ENCODE measurements at regions not wholly inside any gene's neighbourhood (a gene's known extent, or its start where the extent isn't known, plus 50 kb on each side); places are given as distances from the start of the nearest gene placed in this dataset.

- TF ChIP-seq, protein P1, sequence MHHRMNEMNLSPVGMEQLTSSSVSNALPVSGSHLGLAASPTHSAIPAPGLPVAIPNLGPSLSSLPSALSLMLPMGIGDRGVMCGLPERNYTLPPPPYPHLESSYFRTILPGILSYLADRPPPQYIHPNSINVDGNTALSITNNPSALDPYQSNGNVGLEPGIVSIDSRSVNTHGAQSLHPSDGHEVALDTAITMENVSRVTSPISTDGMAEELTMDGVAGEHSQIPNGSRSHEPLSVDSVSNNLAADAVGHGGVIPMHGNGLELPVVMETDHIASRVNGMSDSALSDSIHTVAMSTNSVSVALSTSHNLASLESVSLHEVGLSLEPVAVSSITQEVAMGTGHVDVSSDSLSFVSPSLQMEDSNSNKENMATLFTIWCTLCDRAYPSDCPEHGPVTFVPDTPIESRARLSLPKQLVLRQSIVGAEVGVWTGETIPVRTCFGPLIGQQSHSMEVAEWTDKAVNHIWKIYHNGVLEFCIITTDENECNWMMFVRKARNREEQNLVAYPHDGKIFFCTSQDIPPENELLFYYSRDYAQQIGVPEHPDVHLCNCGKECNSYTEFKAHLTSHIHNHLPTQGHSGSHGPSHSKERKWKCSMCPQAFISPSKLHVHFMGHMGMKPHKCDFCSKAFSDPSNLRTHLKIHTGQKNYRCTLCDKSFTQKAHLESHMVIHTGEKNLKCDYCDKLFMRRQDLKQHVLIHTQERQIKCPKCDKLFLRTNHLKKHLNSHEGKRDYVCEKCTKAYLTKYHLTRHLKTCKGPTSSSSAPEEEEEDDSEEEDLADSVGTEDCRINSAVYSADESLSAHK (tag by site-specific recombination; IDR thresholded peaks at IDR 0.05) = no peak
- TF ChIP-seq ZBTB20 (tag by site-specific recombination; IDR thresholded peaks at IDR 0.05) (no peak), ZNF266 (tag by site-specific recombination; IDR thresholded peaks at IDR 0.05; ENCODE audit: low read depth) (no peak)
Observed at GRCh38 chr9:75683591-75683990, 206.9 kb upstream of the PCSK5 start (continued).

- H3K9me3 ChIP-seq (ENCODE audit: control insufficient read depth, insufficient read depth, low read depth, low read length) = no peaks in the 10 kb centered on the region
- CTCF ChIA-PET = interaction anchor here (0.7 kb wide), 1 partner anchor 443 kb away, joined by 4 read pairs; no protein-coding TSS in a partner anchor
- POLR2A ChIA-PET = no interaction called here
- TF ChIP-seq KLF9 (tag by site-specific recombination; IDR thresholded peaks at IDR 0.05; ENCODE audit: low read depth) (no peak), ZNF664 (tag by site-specific recombination; IDR thresholded peaks at IDR 0.05) (no peak), ZBTB17 (tag by site-specific recombination; IDR thresholded peaks at IDR 0.05) (no peak), ZNF645 (tag by site-specific recombination; IDR thresholded peaks at IDR 0.05) (no peak), ZNF211 (tag by site-specific recombination; IDR thresholded peaks at IDR 0.05; ENCODE audit: low read depth) (no peak), GLIS1 (tag by site-specific recombination; IDR thresholded peaks at IDR 0.05) (no peak)
- TF ChIP-seq, protein P2, sequence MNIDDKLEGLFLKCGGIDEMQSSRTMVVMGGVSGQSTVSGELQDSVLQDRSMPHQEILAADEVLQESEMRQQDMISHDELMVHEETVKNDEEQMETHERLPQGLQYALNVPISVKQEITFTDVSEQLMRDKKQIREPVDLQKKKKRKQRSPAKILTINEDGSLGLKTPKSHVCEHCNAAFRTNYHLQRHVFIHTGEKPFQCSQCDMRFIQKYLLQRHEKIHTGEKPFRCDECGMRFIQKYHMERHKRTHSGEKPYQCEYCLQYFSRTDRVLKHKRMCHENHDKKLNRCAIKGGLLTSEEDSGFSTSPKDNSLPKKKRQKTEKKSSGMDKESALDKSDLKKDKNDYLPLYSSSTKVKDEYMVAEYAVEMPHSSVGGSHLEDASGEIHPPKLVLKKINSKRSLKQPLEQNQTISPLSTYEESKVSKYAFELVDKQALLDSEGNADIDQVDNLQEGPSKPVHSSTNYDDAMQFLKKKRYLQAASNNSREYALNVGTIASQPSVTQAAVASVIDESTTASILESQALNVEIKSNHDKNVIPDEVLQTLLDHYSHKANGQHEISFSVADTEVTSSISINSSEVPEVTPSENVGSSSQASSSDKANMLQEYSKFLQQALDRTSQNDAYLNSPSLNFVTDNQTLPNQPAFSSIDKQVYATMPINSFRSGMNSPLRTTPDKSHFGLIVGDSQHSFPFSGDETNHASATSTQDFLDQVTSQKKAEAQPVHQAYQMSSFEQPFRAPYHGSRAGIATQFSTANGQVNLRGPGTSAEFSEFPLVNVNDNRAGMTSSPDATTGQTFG (tag by site-specific recombination; IDR thresholded peaks at IDR 0.05; ENCODE audit: borderline replicate concordance) = no peak
- TF ChIP-seq, protein P3, sequence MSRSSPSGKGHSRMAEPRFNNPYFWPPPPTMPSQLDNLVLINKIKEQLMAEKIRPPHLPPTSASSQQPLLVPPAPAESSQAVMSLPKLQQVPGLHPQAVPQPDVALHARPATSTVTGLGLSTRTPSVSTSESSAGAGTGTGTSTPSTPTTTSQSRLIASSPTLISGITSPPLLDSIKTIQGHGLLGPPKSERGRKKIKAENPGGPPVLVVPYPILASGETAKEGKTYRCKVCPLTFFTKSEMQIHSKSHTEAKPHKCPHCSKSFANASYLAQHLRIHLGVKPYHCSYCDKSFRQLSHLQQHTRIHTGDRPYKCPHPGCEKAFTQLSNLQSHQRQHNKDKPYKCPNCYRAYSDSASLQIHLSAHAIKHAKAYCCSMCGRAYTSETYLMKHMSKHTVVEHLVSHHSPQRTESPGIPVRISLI (tag by site-specific recombination; IDR thresholded peaks at IDR 0.05) = no peak
- no peak overlapping the region for H3K4me3 ChIP-seq (ENCODE audit: low read depth, low read length)
- H3K27ac ChIP-seq (ENCODE audit: extremely low read depth, low read depth, low read length) = no peak overlapping the region
- H3K36me3 ChIP-seq (ENCODE audit: control insufficient read depth in 2 of 2, insufficient read depth in 1 of 2, low read length in 2 of 2) = no peaks in the 10 kb centered on the region
- H3K4me1 ChIP-seq (ENCODE audit: control insufficient read depth, insufficient read depth, low read length) = no peaks in the 10 kb centered on the region
Observed at GRCh38 chr9:75685062-75685461, 205.4 kb upstream of the PCSK5 start.

DNA sequence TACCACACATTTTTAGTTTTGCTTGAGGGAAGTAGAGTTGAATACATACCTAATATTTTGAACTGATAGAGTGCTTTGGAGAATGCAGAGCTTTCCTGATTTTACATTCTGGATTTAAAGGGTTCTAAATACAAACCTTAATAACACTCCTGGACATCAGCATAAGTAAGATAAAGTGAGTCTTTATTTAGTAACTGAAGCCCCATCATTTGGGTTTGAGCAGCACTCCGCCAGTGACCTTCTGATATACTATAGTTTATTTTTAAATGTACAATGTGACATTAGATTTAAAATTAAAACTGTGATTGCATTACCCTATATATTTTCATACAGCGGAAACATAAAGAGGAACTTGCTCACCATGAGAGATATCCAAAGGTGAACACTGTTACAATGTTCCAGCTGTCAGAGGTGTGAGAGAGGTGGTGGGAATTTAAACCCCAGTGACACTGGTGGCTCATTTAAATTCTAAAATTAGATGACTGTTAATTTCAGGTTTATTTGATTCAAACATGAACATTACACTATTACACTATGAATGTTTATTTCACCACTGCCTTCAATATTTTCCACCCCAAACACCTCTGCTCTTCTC lies 203.0 kb upstream of the PCSK5 start:
- H3K9me3 ChIP-seq (ENCODE audit: control insufficient read depth, insufficient read depth, low read depth, low read length) = no peaks in the 10 kb centered on the region
- no peaks in the 10 kb centered on the region for H3K4me1 ChIP-seq (ENCODE audit: control insufficient read depth, insufficient read depth, low read length)
- H3K36me3 ChIP-seq (ENCODE audit: control insufficient read depth in 2 of 2, insufficient read depth in 1 of 2, low read length in 2 of 2) = no peaks in the 10 kb centered on the region
- no peak overlapping the region for H3K4me3 ChIP-seq (ENCODE audit: low read depth, low read length)
- no peak overlapping the region for H3K27ac ChIP-seq (ENCODE audit: extremely low read depth, low read depth, low read length)
- ChIA-PET POLR2A (no interaction called here), CTCF (no interaction called here)
- TF ChIP-seq ZNF138 (tag by site-specific recombination; IDR thresholded peaks at IDR 0.05; ENCODE audit: borderline replicate concordance) = no peak
- TF ChIP-seq ZIC2 (tag by site-specific recombination; IDR thresholded peaks at IDR 0.05) = no peak
- TF ChIP-seq ZNF211 (tag by site-specific recombination; IDR thresholded peaks at IDR 0.05; ENCODE audit: low read depth) = no peak
- no peak for TF ChIP-seq ZNF776 (tag by site-specific recombination; IDR thresholded peaks at IDR 0.05; ENCODE audit: borderline replicate concordance)
- no peak for TF ChIP-seq PRDM2 (tag by site-specific recombination; IDR thresholded peaks at IDR 0.05; ENCODE audit: borderline replicate concordance)
- no peak for TF ChIP-seq ZNF555 (tag by site-specific recombination; conservative IDR thresholded peaks at IDR 0.05)
- TF ChIP-seq HOXC10 (CRISPR knock-in tag; IDR thresholded peaks at IDR 0.05) = no peak
- no peak for TF ChIP-seq ZNF292 (tag by site-specific recombination; IDR thresholded peaks at IDR 0.05; ENCODE audit: borderline replicate concordance, low read depth)
- TF ChIP-seq ZNF433 (tag by site-specific recombination; IDR thresholded peaks at IDR 0.05; ENCODE audit: low read depth) = no peak
- no peak for TF ChIP-seq ZNF302 (tag by site-specific recombination; IDR thresholded peaks at IDR 0.05; ENCODE audit: low read depth)

Measured in HEK293 (cell line).